HG03354 (cell line): ENCODE measurements at regions not wholly inside any gene's neighbourhood (a gene's known extent, or its start where the extent isn't known, plus 50 kb on each side); places are given as distances from the start of the nearest gene placed in this dataset.

ENCODE experiments used
- ATAC-seq: cut with Tn5 transposase; IDR thresholded peaks from one replicate; pipeline ENCODE4 v1.9.1; 2021; ENCODE audit warnings: mild to moderate bottlenecking; ENCODE audit not compliant: unreplicated experiment, poor library complexity, severe bottlenecking

DNA sequence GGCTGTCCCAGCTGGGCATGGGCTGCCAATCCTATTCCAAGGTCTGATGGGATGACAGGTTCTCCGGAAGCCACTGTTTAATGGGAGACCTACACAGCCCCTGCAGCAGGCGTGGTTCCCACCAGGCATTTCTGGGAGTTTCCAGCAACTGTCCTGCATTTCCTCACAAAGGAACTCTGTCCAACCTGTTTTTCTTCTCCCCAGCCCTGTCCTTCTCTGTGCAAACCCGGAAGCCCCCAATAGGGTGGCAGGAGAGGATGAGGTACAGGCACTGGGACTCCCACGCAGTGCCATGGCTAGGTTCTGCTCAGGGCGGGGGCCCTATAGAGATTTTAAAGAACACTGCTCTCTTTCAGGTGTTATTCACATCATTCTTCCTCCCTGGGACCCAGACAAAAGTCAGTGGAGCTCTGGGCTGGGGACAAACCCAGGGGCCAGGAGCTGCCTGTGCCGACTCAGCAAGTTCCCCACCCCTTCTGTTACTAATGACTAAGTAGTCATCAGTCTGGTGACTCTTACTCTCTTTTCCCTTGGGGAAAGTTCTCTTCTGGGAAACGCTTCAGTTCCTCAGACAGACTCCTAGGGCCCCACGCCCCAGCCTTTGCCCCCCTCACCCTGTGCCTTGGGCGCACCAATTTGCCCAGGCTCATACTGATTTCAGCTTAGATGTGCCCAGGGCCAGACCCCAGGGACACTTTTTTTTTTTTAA is 97.7 kb downstream of the CD47 start:
- no peak for ATAC-seq

DNA sequence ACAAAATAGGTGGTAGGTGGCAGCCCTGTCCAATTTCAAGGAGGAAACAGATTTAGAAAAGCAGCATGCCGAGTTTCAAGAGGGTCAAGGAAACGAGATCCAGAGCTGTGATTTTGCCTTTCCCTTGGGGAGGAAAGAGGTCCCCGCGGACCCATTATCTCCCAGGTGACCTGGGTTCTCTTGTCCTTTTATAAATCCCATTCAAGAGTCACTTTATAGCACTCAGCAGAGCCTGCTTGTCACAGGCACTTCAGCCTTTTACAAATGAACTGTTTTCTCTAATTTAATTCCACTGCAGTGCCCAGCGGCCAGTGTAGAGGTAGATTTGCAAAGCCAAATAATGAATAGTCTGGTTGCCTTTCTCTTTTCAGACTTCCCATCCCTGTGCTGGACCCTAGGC is 99.9 kb downstream of the CD47 start:
- no peak for ATAC-seq

DNA sequence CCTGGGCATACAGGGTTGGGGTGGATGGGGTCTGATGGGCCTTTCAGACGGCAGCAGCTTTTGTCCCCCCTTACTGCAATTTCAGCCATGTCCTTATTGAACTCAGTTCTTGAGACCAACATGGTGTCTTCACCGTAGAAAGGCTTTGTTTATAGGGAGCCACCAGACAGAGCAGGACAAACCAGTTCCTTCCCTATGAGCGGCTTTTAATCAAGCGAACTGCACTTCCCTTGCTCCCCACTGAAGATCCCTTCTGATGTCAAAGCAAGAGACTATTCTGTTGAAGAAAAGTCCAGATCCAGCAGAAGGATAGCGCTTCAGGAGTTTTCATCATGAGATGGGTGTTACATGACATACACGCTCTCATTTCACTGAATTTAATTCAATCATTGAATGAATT is 100.4 kb downstream of the CD47 start:
- no peak for ATAC-seq

DNA sequence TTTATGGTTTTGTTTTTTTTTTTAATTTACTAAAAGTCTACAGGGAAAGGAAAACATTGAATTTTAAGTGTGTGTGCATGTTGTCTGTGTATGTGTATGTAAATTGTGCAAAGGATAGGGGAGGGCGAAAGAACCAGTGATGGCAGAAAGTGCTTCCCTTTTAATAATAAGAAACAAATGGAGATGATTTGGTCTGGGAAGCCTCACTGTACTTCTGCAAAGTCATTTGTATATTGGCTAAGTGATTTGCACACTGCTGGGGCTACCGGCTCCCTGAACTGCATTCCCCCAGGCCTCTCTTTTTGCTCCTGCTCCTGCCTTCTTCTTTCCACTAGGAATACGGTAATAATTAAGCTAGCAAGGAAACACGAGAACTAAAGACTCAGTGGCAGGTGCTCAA is 101.2 kb downstream of the CD47 start:
- no peak for ATAC-seq

DNA sequence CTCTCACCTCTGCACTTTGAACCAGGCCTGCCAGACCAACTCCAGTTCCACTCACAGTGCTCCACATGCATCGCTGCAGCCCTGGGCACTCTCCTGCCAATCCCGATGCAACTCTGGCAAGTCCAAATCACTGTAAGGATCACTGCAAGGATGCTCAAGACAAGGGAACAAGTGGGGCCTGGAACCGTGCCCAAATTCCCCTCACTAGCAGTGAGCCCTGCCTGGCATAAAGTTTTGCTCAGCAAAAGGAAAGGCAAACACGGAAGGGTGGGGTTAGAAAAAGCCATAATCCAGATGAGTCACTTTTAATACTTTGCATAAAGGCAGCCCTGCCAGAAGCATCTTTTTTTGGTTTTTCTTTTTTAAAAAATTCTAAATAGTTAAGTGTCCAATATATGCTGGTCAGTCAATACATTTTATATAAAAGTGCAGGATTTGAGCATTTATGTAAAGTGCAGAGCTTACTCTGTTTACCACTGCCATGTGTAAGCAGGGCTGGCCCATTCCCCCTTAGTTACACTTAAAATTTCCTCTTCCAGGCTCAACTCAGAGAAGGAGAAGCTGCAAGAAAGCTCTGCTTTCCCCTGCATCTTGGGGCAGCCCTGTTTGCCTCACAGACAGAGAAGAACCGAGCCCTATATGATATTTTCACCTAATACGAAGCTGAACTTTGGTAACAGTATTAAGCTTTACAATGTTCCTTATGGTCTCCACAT is 102.2 kb downstream of the CD47 start:
- no peak for ATAC-seq

DNA sequence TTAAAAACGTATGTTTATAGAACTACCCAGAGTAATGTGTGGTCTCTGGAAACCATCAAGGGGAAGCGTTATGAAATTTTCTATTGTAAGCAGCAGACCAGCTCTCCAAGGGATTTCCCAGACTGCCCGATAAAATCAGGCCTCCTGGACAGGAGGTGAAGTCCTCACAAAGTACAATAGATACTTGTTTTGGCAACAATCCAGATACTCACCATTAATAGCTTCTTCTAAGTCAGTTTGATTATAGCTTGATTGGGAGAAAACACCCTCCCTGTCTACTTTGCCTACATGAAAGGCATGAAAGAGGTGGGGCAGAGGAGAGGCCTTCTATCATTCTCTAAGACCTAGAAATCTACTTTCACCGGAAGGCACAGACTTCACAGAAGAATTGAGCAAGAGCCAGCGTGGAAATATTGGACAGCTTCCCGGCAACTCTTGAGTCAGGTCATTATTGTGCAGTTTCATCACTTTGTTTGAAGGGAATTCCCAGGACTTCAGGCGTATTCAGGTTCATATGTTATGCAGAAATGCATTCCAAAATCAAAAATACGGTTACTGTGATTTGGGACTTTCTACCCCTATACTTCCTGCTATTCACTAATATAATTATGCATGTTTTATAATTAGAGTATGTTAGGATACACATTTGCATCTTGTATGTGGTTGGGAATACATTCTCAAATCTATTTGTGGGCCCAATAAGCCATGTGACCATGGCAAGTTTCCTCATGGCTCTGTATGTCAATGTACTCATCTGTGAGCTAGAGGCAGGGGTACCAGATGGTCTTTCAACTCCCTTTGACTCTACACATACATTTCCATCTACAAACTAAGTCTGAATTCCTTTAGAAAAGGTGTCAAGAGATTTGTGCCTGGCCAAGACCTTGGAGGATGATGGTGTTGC is 103.5 kb downstream of the CD47 start:
- ATAC-seq, result no peak

DNA sequence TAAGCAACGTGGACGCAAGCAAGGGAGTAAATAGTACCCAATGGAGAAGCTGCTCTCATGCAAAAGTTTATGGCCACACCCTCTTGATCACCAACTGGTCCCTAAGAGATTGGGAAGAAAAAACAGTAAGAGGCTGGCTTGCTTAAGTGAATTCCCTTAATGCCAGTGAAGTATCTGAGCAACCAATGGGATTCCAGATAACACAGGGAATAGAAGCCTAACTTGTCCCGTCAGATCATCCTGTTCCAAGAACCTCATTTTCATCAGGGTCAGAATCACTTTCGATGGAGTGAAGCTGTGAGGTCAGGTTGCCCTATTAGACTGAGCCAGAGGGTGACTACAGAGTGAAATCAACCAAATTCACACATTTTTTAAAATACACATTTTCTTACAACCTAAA is 104.3 kb downstream of the CD47 start:
- no peak for ATAC-seq

DNA sequence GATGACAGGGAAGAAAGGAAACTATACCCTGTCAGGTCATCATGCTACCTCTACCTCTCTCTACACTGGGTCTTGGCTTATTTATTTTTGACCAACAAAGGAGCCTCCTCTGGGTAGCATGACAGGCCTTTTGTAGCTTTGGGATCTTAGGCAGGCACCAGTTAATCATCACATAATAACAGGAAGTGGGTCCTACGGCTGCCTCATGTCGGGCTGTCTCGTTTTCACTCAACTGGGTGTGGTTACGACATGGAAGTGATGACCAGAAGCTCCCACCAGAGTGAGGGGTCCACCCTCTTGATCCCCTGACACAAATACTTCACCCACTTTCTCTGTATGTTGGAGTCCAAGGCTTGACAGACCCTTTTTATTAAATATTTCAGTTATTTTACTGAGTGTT is 105.3 kb downstream of the CD47 start:
- peak; percentile 99 for ATAC-seq

DNA sequence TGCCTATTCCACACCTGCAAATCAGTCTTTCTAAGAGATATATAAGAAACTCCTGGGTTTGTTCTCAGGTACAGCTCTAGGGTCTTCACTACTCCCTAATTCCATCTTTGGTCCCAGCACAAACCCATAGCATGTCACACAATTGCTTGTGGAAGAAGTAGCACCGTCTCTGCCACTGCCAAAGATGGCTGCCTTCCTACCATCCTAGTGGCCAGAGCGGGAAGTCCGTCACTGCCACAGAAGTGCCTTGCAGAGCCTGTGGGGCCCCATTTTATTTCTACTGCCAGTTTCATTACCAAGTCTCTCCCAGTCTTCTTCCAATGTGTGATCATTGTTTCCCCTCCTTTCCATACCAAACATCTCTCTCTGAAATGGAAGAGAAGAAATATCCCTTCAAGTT is 107.6 kb downstream of the CD47 start:
- no peak for ATAC-seq

DNA sequence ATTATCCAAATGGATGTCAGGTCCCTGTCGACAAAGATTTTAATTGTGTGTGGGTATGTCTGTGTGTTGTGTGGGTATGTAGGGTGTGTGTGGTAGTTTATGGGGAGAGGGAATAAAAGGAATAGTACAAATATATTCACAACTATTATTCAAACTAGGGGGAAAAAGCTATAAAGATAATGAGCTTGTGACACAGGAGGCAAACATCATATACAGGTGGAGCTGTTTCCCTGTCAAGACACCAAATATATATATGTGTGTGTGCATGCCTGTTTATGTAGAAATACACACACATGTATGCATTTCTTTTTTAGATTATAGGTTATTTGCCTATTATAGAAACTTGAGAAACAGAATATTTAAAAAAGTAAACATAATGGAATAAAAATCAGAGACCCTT is 108.7 kb downstream of the CD47 start:
- ATAC-seq, result no peak

DNA sequence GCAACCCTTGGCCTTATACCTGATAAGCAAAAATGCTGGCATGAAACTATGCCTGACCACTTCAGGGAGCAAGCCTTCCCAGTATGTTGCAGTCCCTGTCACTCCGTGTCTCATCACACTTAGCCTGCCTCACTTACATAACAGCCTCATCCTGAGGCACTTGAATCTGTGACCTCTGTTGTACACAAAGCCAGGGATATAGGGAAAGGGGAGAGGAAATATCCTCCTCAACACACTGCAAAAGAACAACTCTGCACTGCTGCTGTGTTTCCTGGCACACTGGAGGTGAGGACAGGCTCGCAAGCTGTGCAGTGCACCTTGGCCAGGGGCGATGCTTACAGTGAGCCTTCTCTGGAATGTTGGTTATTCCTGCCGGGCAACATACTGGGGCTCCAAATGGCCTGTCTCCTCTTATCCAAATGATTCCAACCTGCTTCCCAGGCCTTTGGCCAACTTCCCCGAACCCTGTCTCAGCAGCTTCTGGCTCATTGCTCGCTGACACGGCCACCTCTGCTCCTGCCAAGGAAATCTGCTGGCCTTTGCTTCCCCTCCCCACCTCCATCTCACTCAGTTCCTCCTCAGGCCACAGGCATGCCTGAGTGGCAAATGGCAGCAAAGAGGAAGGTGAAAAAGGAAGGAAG is 109.2 kb downstream of the CD47 start:
- no peak for ATAC-seq

DNA sequence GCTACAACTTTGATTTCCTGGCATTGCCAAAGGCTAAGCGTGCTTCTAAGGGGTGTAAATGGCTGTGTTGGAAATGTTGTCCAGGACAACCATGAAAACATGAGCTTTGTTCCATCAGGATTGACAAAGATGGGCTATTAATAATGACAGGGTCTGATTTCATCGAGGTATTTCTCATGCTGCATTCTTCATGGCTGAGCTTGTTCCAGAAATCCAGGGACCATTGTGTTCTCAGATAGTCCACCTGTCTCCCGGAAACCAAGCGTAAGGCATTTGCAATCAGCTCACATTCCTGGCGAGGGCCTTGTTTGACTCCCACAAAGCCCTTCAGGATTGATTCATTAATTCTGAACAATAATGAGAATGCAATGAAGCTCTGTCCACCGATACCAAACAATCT is 111.3 kb downstream of the CD47 start:
- no peak for ATAC-seq

DNA sequence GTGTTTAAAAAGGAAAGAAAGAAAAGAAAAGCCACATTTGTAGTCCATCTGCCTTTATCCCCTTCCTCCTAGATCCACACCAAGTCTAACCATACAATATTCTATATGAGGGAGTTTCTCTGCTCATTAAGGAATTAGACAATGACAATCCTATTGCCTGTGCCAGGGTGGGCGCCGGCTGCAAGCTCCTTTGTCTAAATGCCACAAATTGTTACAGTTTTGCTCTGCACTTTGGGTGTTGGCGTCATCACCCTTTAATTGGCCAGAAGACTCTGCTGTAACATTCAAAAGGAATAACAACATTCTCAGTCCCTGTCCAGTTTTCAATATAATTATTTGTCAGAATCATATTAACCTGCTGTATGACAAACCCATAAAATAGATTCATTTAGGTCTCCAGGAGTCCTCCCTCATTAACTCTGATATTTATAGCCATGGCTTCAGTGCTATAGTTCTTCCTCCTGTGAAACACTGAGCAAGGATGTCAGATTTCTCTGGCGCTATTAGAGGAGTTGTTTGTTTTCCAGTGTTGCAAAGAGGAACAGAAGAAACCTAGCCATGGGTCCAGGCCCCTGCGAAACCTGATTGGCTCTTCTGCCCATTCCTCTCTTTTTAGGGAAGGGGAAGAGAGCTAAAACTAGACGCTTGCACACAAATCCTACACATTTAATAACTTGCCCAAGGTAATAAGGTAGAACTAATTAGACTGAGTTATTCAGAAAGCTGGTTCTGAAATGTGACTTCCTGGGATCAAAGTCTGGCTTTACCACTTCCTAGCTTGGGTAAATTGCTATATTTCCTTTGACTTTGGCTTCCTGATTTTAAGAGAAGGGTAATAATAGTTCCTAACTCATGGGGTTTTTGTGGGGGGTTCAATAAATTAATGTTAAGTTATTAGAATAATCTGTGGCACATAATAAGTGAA is 112.4 kb downstream of the CD47 start:
- no peak for ATAC-seq

DNA sequence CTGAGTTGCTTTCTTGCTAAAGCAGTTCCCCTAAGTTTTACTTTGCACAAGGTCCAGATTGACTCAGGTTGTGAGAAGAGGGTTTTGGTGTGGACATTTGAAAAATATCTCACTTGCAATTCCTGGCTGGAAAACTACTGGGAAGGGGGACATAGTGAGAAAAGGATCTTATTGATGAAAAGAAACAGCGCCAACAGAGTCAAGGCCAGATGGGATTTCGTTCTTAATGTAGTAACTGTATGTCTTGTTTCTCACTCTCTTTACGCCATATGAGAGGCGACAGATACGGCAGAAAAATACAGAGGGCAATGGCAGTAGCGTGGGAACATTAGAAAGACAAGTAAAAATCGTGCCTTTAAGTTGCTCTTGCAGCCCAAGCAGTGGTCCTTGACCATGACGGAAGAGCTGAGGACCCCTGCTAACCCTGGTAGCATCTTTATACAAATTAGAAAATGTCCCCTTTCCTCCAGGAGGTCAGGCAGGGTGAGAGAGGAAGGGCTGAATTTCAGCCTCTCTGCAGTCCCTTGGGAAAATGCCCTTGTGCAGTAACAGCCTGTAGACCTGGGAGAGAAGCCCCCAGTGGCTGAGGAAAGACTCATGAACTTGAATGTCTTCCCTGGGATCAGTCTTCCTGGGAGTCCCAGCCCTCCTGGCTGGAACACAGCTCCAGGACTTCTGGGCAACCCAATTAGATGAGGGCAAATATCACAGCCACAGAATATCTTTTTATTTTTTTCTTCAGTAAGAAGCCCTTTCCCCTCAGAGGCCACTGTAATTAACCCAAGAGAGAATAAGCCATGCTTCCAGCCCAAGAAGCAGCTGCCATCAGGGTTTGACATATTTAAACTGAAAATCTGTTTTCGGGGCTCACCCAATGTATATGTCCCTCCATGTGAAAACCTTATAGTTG is 113.4 kb downstream of the CD47 start:
- ATAC-seq, result no peak

DNA sequence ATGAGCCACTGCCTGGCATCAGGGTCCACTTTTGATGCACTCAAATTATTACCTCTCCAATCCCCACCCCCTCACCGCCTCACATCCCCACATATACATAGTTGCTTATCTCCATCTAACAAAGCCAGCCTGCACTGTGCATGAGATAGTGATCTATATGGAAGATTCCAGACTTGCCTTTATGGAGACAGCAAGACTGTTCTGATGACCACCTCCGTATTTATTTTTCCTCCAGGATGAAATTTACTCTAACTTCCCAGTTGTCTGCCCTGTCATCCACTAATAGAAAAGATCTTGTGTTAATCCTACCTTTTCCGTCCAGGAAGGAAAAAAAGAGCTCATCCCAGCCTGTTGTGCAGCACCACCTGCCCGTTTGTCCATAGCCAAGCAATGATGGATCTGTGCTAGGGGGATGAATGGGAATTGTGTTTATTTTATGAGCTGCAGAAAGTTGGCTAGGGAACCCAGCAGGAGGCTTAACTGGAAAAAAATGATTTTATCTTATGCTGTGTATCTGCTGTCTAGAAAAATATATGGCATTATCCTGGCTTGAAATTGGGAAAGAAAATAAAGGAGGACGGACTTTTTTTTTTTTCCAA is 114.5 kb downstream of the CD47 start:
- no peak for ATAC-seq

DNA sequence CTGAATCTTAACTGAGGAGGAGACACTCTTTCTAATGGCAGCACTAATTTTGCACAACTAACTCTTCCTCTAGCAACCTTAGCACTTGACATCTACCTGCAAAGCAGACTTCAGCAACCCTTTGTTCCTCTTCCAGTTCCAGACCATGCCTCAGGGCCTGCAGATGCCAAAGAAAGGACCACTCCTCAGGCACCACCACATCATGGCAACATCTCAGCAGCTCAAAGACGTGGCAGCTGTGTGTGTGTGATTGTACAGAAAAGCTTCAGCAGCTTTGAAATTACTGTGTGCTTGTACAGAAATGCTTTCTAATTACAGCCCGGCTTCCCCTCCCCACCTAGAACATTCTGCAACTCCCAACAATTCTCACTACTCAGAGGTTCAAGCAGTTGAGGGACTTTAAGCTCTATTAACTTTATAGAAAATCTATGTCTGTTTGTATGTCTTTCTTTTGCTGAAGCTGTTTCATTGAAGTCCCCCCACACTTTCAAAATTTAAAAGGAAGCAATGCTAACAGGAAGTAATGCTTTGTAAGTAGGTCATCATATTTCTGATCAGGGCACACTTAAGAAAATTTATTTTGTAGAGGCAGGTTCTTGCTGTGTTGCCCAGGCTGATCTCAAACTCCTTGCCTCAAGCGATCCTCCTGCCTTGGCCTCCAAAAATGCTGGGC is 115.2 kb downstream of the CD47 start:
- no peak for ATAC-seq

DNA sequence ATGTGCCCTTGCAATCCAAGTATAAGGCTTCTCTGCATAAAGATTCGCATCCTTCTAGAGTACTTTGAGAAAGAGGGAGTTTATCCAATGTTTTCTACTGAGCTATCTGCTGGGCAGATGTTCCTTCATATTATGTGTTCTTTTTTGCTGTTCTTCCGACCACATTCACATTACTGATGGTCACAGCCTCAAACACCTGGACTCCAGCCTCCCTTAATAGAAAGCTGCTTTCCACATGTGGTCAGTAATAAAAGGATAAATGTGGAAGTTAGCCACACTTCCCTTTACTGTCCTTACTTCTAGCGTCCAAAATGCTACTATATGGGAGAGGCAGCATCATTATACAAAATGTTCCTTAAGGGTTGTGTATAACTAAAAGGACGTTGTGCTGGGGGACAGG is 116.9 kb downstream of the CD47 start:
- ATAC-seq, result no peak
